HEK293 (cell line): ENCODE measurements at regions not wholly inside any gene's neighbourhood (a gene's known extent, or its start where the extent isn't known, plus 50 kb on each side); places are given as distances from the start of the nearest gene placed in this dataset.
A peak's percentile ranks its signal among the peaks of the same experiment; 100 is the strongest.

Source experiments
- HOXA7 ChIP-seq: sonication (generic); formaldehyde crosslinking; IDR thresholded peaks from 2 replicates; pipeline ENCODE4 v1.8.1; 2022; ENCODE audit warnings: missing genetic modification reagents, borderline replicate concordance
- IKZF3 ChIP-seq: fragments of 450-650 bp; IDR thresholded peaks from 2 replicates; pipeline ENCODE4 v1.5.0; 2018; ENCODE audit warnings: missing biosample characterization, mild to moderate bottlenecking, missing genetic modification characterization, moderate library complexity
- KLF16 ChIP-seq: fragments of 450-650 bp; formaldehyde crosslinking; IDR thresholded peaks from 2 replicates; pipeline ENCODE4 v1.5.1; 2017; ENCODE audit warnings: missing biosample characterization, missing genetic modification characterization
- OSR2 ChIP-seq: fragments of 450-650 bp; formaldehyde crosslinking; IDR thresholded peaks from 2 replicates; pipeline ENCODE4 v1.5.1; 2016; ENCODE audit warnings: missing biosample characterization, missing genetic modification characterization
- REPIN1 ChIP-seq: fragments of 450-650 bp; formaldehyde crosslinking; IDR thresholded peaks from 2 replicates; pipeline ENCODE4 v1.5.1; 2017; ENCODE audit warnings: missing biosample characterization, missing genetic modification characterization, low read depth
- TRIM28 ChIP-seq: IDR thresholded peaks from 2 replicates; pipeline ENCODE4 v1.6.1; 2011; ENCODE audit warnings: low read length, control low read depth, borderline replicate concordance
- ZFP3 ChIP-seq: fragments of 450-650 bp; formaldehyde crosslinking; IDR thresholded peaks from 2 replicates; pipeline ENCODE4 v1.5.1; 2016; ENCODE audit warnings: low read depth, missing biosample characterization, missing genetic modification characterization
- ZFP37 ChIP-seq: fragments of 450-650 bp; formaldehyde crosslinking; IDR thresholded peaks from 2 replicates; pipeline ENCODE4 v1.5.1; 2016; ENCODE audit warnings: missing biosample characterization, missing genetic modification characterization
- ZFP41 ChIP-seq: fragments of 450-650 bp; formaldehyde crosslinking; IDR thresholded peaks from 2 replicates; pipeline ENCODE4 v1.5.1; 2016; ENCODE audit warnings: missing biosample characterization, missing genetic modification characterization, borderline replicate concordance
- ZNF155 ChIP-seq: fragments of 450-650 bp; formaldehyde crosslinking; IDR thresholded peaks from 2 replicates; pipeline ENCODE4 v1.5.1; 2016; ENCODE audit warnings: missing biosample characterization, missing genetic modification characterization
- ZNF175 ChIP-seq: fragments of 450-650 bp; formaldehyde crosslinking; IDR thresholded peaks from 2 replicates; pipeline ENCODE4 v1.5.1; 2016; ENCODE audit warnings: missing biosample characterization, missing genetic modification characterization
- ZNF37A ChIP-seq: fragments of 450-650 bp; IDR thresholded peaks from 2 replicates; pipeline ENCODE4 v1.5.1; 2018; ENCODE audit warnings: missing biosample characterization, missing genetic modification characterization
- ZNF404 ChIP-seq: fragments of 450-650 bp; formaldehyde crosslinking; IDR thresholded peaks from 2 replicates; pipeline ENCODE4 v1.5.1; 2017; ENCODE audit warnings: missing biosample characterization, missing genetic modification characterization
- ZNF423 ChIP-seq: fragments of 450-650 bp; formaldehyde crosslinking; IDR thresholded peaks from 2 replicates; pipeline ENCODE4 v1.5.1; 2016; ENCODE audit warnings: missing biosample characterization, missing genetic modification characterization
- ZNF555 ChIP-seq: fragments of 450-650 bp; formaldehyde crosslinking; conservative IDR thresholded peaks from 2 replicates; pipeline ENCODE4 v1.5.1; 2017; ENCODE audit warnings: missing biosample characterization, mild to moderate bottlenecking, missing genetic modification characterization, inconsistent platforms
- ZNF560 ChIP-seq: fragments of 450-650 bp; formaldehyde crosslinking; IDR thresholded peaks from 2 replicates; pipeline ENCODE4 v1.5.1; 2017; ENCODE audit warnings: missing biosample characterization, missing genetic modification characterization, borderline replicate concordance
- ZNF561 ChIP-seq: fragments of 450-650 bp; IDR thresholded peaks from 2 replicates; pipeline ENCODE4 v1.5.1; 2018; ENCODE audit warnings: missing biosample characterization, missing genetic modification characterization, borderline replicate concordance
- ZNF747 ChIP-seq: fragments of 450-650 bp; formaldehyde crosslinking; IDR thresholded peaks from 2 replicates; pipeline ENCODE4 v1.5.1; 2016; ENCODE audit warnings: missing biosample characterization, missing genetic modification characterization
- ZNF777 ChIP-seq: fragments of 450-650 bp; formaldehyde crosslinking; IDR thresholded peaks from 2 replicates; pipeline ENCODE4 v1.5.1; 2017; ENCODE audit warnings: missing biosample characterization, missing genetic modification characterization, borderline replicate concordance
- ZNF830 ChIP-seq: fragments of 450-650 bp; IDR thresholded peaks from 2 replicates; pipeline ENCODE4 v1.5.0; 2018; ENCODE audit warnings: missing biosample characterization, missing genetic modification characterization, low read depth, mild to moderate bottlenecking, moderate library complexity
- TF ChIP-seq, protein P1 (sequence below): fragments of 450-650 bp; formaldehyde crosslinking; IDR thresholded peaks from 2 replicates; pipeline ENCODE4 v1.5.1; 2016; ENCODE audit warnings: missing biosample characterization, missing genetic modification characterization
- TF ChIP-seq, protein P2 (sequence below): fragments of 450-650 bp; formaldehyde crosslinking; IDR thresholded peaks from 2 replicates; pipeline ENCODE4 v1.5.1; 2016; ENCODE audit warnings: missing biosample characterization, missing genetic modification characterization
- TF ChIP-seq, protein P3 (sequence below): fragments of 450-650 bp; formaldehyde crosslinking; IDR thresholded peaks from 2 replicates; pipeline ENCODE4 v1.5.1; 2016; ENCODE audit warnings: missing biosample characterization, missing genetic modification characterization
- TF ChIP-seq, protein P4 (sequence below): fragments of 450-650 bp; formaldehyde crosslinking; IDR thresholded peaks from 2 replicates; pipeline ENCODE4 v1.5.1; 2016; ENCODE audit warnings: missing biosample characterization, missing genetic modification characterization
- TF ChIP-seq, protein P5 (sequence below): fragments of 450-650 bp; formaldehyde crosslinking; IDR thresholded peaks from 2 replicates; pipeline ENCODE4 v1.5.1; 2016; ENCODE audit warnings: missing biosample characterization, missing genetic modification characterization, low read depth

DNA sequence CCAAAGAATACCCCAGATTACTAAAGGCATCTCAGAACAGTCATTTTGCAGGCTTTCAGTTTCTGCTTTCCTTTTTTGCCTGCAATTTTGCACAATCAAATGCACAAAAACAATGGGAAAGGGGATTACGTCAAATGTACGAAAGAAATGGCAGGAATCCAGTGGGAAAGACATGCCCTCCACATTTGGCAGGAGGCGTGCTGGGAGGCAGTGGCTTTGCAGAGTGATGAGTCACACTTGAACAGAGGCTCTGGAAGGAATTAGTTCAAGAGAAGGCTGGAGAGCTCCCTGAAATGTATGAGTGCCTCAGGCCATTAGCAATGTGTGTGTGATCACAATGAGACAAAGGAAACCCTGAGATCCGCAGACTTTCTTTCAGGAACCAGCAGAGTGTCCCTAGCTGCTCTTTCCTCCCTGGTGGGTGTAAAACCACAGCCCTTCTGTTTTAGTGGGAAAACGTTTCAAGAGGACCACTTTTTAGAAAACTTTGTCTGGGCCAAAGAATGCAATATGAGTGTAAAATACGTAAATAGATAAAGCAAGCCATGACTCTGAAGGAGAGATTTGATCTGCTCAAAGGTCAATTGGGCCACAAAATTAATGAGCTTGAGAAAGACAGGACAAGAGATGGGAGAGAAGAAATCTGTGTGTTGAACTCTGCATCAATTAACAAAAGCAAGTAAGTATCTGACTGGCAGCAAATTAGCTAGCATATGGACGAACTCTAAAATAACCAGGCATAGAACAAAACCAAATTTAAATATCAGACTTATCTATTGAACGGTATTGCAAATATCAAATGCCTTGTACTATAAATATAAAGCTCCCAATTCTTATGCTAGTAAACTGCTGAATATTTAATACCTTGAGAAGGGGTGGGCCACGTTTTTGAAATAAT is 155.4 kb upstream of the PDE3A start (continued):
- TF ChIP-seq HOXA7 (CRISPR knock-in tag) (no peak), ZFP37 (tag by site-specific recombination) (0 out of 2 replicates have a peak, but pooled peaks have one; percentile 51), ZNF560 (tag by site-specific recombination) (no peak), ZNF155 (tag by site-specific recombination) (no peak), ZNF404 (tag by site-specific recombination) (no peak), IKZF3 (tag by site-specific recombination) (no peak), ZNF555 (no peak), ZNF777 (tag by site-specific recombination) (no peak), ZNF175 (no peak), OSR2 (tag by site-specific recombination) (peak; percentile 25; the same call in 1 of the 2 replicates), ZFP41 (no peak), ZNF747 (tag by site-specific recombination) (no peak), ZFP3 (tag by site-specific recombination) (no peak), ZNF830 (tag by site-specific recombination) (no peak), REPIN1 (tag by site-specific recombination) (no peak), KLF16 (no peak), TRIM28 (peak; percentile 97), ZNF423 (tag by site-specific recombination) (no peak), ZNF37A (tag by site-specific recombination) (no peak), ZNF561 (no peak)
- TF ChIP-seq, protein P1, sequence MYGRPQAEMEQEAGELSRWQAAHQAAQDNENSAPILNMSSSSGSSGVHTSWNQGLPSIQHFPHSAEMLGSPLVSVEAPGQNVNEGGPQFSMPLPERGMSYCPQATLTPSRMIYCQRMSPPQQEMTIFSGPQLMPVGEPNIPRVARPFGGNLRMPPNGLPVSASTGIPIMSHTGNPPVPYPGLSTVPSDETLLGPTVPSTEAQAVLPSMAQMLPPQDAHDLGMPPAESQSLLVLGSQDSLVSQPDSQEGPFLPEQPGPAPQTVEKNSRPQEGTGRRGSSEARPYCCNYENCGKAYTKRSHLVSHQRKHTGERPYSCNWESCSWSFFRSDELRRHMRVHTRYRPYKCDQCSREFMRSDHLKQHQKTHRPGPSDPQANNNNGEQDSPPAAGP (tag by site-specific recombination), result no peak
- TF ChIP-seq, protein P2, sequence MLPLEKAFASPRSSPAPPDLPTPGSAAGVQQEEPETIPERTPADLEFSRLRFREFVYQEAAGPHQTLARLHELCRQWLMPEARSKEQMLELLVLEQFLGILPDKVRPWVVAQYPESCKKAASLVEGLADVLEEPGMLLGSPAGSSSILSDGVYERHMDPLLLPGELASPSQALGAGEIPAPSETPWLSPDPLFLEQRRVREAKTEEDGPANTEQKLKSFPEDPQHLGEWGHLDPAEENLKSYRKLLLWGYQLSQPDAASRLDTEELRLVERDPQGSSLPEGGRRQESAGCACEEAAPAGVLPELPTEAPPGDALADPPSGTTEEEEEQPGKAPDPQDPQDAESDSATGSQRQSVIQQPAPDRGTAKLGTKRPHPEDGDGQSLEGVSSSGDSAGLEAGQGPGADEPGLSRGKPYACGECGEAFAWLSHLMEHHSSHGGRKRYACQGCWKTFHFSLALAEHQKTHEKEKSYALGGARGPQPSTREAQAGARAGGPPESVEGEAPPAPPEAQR (tag by site-specific recombination), result no peak
- TF ChIP-seq, protein P3, sequence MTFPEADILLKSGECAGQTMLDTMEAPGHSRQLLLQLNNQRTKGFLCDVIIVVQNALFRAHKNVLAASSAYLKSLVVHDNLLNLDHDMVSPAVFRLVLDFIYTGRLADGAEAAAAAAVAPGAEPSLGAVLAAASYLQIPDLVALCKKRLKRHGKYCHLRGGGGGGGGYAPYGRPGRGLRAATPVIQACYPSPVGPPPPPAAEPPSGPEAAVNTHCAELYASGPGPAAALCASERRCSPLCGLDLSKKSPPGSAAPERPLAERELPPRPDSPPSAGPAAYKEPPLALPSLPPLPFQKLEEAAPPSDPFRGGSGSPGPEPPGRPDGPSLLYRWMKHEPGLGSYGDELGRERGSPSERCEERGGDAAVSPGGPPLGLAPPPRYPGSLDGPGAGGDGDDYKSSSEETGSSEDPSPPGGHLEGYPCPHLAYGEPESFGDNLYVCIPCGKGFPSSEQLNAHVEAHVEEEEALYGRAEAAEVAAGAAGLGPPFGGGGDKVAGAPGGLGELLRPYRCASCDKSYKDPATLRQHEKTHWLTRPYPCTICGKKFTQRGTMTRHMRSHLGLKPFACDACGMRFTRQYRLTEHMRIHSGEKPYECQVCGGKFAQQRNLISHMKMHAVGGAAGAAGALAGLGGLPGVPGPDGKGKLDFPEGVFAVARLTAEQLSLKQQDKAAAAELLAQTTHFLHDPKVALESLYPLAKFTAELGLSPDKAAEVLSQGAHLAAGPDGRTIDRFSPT (tag by site-specific recombination), result peak; percentile 92
- TF ChIP-seq, protein P4, sequence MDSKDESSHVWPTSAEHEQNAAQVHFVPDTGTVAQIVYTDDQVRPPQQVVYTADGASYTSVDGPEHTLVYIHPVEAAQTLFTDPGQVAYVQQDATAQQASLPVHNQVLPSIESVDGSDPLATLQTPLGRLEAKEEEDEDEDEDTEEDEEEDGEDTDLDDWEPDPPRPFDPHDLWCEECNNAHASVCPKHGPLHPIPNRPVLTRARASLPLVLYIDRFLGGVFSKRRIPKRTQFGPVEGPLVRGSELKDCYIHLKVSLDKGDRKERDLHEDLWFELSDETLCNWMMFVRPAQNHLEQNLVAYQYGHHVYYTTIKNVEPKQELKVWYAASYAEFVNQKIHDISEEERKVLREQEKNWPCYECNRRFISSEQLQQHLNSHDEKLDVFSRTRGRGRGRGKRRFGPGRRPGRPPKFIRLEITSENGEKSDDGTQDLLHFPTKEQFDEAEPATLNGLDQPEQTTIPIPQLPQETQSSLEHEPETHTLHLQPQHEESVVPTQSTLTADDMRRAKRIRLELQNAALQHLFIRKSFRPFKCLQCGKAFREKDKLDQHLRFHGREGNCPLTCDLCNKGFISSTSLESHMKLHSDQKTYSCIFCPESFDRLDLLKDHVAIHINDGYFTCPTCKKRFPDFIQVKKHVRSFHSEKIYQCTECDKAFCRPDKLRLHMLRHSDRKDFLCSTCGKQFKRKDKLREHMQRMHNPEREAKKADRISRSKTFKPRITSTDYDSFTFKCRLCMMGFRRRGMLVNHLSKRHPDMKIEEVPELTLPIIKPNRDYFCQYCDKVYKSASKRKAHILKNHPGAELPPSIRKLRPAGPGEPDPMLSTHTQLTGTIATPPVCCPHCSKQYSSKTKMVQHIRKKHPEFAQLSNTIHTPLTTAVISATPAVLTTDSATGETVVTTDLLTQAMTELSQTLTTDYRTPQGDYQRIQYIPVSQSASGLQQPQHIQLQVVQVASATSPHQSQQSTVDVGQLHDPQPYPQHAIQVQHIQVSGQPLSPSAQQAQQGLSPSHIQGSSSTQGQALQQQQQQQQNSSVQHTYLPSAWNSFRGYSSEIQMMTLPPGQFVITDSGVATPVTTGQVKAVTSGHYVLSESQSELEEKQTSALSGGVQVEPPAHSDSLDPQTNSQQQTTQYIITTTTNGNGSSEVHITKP, result no peak
- TF ChIP-seq, protein P5, sequence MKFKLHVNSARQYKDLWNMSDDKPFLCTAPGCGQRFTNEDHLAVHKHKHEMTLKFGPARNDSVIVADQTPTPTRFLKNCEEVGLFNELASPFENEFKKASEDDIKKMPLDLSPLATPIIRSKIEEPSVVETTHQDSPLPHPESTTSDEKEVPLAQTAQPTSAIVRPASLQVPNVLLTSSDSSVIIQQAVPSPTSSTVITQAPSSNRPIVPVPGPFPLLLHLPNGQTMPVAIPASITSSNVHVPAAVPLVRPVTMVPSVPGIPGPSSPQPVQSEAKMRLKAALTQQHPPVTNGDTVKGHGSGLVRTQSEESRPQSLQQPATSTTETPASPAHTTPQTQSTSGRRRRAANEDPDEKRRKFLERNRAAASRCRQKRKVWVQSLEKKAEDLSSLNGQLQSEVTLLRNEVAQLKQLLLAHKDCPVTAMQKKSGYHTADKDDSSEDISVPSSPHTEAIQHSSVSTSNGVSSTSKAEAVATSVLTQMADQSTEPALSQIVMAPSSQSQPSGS, result peak; percentile 36; the same call in 1 of the 2 replicates
